GM18520 (cell line): ENCODE measurements at regions not wholly inside any gene's neighbourhood (a gene's known extent, or its start where the extent isn't known, plus 50 kb on each side); places are given as distances from the start of the nearest gene placed in this dataset.
"Not testable (repeated sequence)": the region's sequence is repeated elsewhere in the genome, so short reads cannot be mapped to it uniquely, and the experiment has no call there.

Experiments
- ATAC-seq: cut with Tn5 transposase; IDR thresholded peaks from one replicate; pipeline ENCODE4 v1.9.1; 2021; ENCODE audit not compliant: unreplicated experiment

GRCh38 chr3:144665567-144666053, 694.0 kb downstream of the DIPK2A start:
- no peak for ATAC-seq

- no peak for ATAC-seq
Observed at GRCh38 chr3:144670571-144670970, 698.9 kb downstream of the DIPK2A start.

GRCh38 chr3:144677103-144677502, 705.5 kb downstream of the DIPK2A start:
- no peak for ATAC-seq

GRCh38 chr3:144683065-144683464, 711.4 kb downstream of the DIPK2A start:
- ATAC-seq, result no peak

GRCh38 chr3:144687862-144688261, 716.2 kb downstream of the DIPK2A start:
- ATAC-seq, result no peak

GRCh38 chr3:144692488-144692887, 720.9 kb downstream of the DIPK2A start:
- no peak for ATAC-seq

GRCh38 chr3:144708437-144708836, 736.8 kb downstream of the DIPK2A start:
- no peak for ATAC-seq

GRCh38 chr3:144737281-144737680, 765.7 kb downstream of the DIPK2A start:
- ATAC-seq, result no peak

GRCh38 chr3:144743225-144743668, 771.6 kb downstream of the DIPK2A start:
- no peak for ATAC-seq

GRCh38 chr3:144744473-144744872, 772.9 kb downstream of the DIPK2A start:
- no peak for ATAC-seq

- no peak for ATAC-seq
Observed at GRCh38 chr3:144746631-144747030, 775.0 kb downstream of the DIPK2A start.

GRCh38 chr3:144749536-144750253, 778.1 kb downstream of the DIPK2A start:
- ATAC-seq, result not testable (repeated sequence)

- no peak for ATAC-seq
Observed at GRCh38 chr3:144754076-144754783, 782.6 kb downstream of the DIPK2A start.

- no peak for ATAC-seq
Observed at GRCh38 chr3:144756704-144757440, 785.2 kb downstream of the DIPK2A start.

GRCh38 chr3:144760831-144761230, 789.2 kb downstream of the DIPK2A start:
- no peak for ATAC-seq

- no peak for ATAC-seq
Observed at GRCh38 chr3:144762091-144762490, 790.5 kb downstream of the DIPK2A start.

- ATAC-seq, result peak; percentile 89
Observed at GRCh38 chr3:144763878-144764454, 792.3 kb downstream of the DIPK2A start.

GRCh38 chr3:144770281-144770680, 798.7 kb downstream of the DIPK2A start:
- no peak for ATAC-seq

- peak; percentile 61 for ATAC-seq
Observed at GRCh38 chr3:144770915-144771351, 799.3 kb downstream of the DIPK2A start.

GRCh38 chr3:144771381-144771870, 799.8 kb downstream of the DIPK2A start:
- no peak for ATAC-seq

- ATAC-seq, result no peak
Observed at GRCh38 chr3:144772372-144772771, 800.7 kb downstream of the DIPK2A start.
